Mammary epithelial cell (primary cell): ENCODE measurements at regions not wholly inside any gene's neighbourhood (a gene's known extent, or its start where the extent isn't known, plus 50 kb on each side); places are given as distances from the start of the nearest gene placed in this dataset.

Experiments used
- CTCF ChIP-seq, 2 donors: IDR thresholded peaks in 1 of 2; conservative IDR thresholded peaks in 1 of 2; 2 replicates each; pipeline ENCODE4 v1.5.1; 2011 to 2012; ENCODE audit warnings: inconsistent platforms in 2 of 2, low read length in 2 of 2, mild to moderate bottlenecking in 2 of 2, control low read depth in 1 of 2, low read depth in 1 of 2; ENCODE audit not compliant: insufficient read depth in 1 of 2; ENCODE audit errors: extremely low read depth in 1 of 2
- EZH2 ChIP-seq: IDR thresholded peaks from 2 replicates; pipeline ENCODE4 v1.6.1; 2012; ENCODE audit warnings: low read length, inconsistent platforms, borderline replicate concordance

GRCh38 chr3:190174471-190174870 lies 53.8 kb upstream of the P3H2 start:
- TF ChIP-seq CTCF (conservative IDR thresholded peaks at IDR 0.05 in 1 of 2, IDR thresholded peaks at IDR 0.05 in 1 of 2; ENCODE audit: extremely low read depth in 1 of 2, insufficient read depth in 1 of 2, low read depth in 1 of 2, low read length in 2 of 2) (no peak), EZH2 (no peak)
